DMS 273 treated with DMSO at 0.1 percent for 48 hours (cell line): ENCODE measurements at regions not wholly inside any gene's neighbourhood (a gene's known extent, or its start where the extent isn't known, plus 50 kb on each side); places are given as distances from the start of the nearest gene placed in this dataset.
A peak's percentile ranks its signal among the peaks of the same experiment; 100 is the strongest.
"Not testable (repeated sequence)": the region's sequence is repeated elsewhere in the genome, so short reads cannot be mapped to it uniquely, and the experiment has no call there.

ENCODE experiments used
- DNase-seq: peaks from one replicate; lab custom pipeline; 2025; lab: John Stamatoyannopoulos, UW

GRCh38 chr2:7847321-7847720 is 834.5 kb upstream of the ID2 start:
- DNase-seq: no peak

DNA sequence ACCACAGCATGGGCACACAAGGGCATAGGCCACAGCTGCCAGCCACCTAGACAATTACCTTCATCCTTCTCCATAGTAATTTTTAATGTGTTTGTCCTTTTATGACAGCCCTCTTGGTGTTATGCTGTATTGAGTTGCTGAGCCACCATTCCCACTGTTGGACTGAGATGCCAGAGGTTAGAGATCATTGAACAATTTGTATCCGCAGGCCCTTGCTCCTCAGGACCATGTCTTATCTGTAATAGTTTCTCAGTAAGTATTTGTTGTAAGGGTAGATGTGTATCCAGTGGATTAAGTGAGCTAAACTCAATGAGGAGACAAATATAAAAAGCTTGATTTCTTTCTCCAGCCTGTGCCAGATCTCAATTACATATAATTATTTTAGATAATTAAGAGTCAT is 832.8 kb upstream of the ID2 start:
- no peak for DNase-seq

DNA sequence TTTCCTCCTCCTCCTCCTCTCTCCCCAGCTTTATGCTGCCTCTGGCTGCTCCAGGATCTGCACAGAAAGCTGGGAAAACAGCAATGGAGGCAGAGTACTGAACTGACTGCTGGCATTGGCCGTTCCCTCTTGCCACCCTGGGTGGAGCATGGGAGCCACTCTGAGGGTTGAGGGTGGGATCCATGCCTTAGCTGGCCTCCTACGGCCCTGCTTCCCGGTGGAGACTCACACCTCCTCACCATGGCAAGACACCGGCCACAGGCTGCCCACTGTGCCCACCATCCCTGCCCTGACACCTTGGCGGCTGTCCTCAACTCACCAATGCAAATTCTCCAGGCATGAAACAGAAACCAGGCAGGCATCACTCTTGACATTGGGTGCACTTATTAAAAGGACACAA is 832.3 kb upstream of the ID2 start:
- DNase-seq: no peak

- DNase-seq: no peak
Measured at GRCh38 chr2:7852546-7852945, 829.3 kb upstream of the ID2 start.

DNA sequence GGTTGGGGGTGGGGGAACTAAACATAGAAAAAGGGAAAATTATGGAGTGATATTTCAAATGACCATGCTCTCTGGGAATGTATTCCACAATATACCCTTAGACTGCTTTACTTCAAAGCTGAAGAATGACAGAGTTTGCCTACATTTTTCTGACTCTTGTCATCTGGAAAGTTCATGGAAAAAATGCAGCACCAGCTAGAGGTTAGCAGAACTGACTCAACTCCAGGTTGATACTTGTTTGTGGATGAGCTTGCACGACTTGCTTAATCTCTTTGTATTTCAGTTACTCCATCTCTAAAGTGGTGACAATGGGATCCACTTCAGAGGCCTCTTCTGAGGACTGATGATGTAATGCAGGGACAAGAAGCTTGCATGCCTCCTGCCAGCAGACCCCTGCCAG is 824.0 kb upstream of the ID2 start:
- DNase-seq: no peak

- no peak for DNase-seq
Measured at GRCh38 chr2:7858624-7859023, 823.2 kb upstream of the ID2 start.

DNA sequence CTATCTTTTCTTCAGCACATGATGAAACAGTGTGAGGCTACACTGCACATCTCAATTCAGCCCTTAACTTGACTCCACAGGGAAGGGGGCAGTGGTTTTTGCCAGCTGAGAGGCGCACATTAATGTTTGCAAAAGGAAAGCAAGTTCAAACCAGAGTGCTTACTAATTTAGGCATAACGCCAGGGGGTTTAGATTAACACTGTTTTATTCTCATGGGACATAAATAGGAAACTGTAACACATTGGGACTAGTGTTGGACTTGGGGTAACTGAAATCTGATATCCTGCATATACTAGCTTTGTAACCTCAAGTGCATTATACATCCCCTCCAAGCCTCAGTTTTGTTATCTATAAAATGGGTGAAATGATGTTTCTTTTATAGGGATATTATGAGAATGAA is 821.2 kb upstream of the ID2 start:
- DNase-seq: peak; percentile 8

DNA sequence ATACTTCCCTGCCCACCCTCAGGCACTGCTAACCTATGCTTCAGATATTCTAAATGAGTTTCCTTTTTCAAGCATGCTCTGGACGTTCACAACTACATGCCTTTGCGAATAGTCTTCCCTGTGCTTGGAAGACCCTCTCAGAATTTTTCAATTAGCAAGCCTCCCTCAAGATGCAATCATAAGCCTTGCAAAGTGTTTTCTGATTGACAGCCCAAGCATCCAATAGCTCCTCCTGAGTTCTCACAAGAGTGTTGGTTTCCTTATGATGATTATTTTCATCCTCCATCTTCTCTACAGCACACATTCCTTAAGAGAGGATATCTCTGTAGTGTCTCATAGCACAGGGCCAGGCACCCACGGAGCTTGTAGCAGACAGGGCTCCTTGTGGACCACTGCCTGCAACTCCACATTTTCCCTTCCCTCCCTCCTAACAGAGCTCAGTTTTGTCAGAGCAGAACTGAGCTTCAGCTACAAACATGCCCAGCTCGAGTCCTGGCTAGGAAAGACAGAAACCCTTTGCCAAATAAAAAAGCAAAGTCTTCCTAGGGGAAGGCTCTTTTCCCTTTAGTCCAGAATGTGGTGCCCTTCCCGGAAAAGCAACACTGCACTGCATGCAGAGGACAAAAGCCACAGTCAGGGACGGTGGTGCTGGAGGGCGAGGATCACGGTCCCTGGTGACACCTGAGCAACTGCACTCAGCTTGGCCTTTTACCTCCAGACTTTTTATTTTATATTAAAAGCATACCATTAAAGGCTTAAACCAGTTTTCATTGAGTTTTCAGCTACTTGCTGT is 819.8 kb upstream of the ID2 start:
- no peak for DNase-seq

DNA sequence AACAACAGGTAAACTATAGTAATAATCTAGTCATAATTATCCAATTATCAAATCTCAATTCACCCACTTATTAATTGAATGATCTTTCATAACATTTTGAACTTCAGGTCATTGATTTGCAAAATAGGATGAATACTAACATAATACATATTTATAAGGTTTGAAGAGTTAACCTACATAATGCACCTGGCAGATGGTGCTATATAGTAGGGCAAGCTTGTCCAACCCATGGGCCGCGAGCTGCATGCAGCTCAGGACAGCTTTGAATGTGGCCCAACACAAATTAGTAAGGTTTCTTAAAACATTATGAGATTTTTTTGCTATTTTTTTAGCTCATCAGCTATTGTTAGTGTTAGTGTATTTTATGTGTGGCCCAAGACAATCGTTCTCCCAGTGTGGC is 815.8 kb upstream of the ID2 start:
- DNase-seq: no peak

GRCh38 chr2:7866825-7867224 is 815.0 kb upstream of the ID2 start:
- DNase-seq: no peak

GRCh38 chr2:7867867-7868266 is 814.0 kb upstream of the ID2 start:
- DNase-seq: no peak

- DNase-seq: no peak
Measured at GRCh38 chr2:7868836-7869235, 813.0 kb upstream of the ID2 start.

GRCh38 chr2:7876445-7876844 is 805.4 kb upstream of the ID2 start:
- DNase-seq: not testable (repeated sequence)

DNA sequence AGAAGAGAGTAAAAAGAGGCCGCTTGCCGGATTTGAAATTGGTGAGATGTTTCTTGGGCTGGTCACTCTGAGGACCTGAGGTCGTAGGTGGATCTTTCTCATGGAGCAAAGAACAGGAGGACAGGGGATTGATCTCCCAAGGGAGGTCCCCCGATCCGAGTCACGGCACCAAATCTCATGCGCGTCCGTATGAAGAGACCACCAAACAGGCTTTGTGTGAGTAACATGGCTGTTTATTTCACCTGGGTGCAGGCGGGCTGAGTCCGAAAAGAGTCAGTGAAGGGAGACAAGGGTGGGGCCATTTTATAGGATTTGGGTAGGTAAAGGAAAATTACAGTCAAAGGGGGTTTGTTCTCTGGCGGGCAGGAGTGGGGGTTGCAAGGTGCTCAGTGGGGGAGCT is 803.6 kb upstream of the ID2 start:
- not testable (repeated sequence) for DNase-seq

DNA sequence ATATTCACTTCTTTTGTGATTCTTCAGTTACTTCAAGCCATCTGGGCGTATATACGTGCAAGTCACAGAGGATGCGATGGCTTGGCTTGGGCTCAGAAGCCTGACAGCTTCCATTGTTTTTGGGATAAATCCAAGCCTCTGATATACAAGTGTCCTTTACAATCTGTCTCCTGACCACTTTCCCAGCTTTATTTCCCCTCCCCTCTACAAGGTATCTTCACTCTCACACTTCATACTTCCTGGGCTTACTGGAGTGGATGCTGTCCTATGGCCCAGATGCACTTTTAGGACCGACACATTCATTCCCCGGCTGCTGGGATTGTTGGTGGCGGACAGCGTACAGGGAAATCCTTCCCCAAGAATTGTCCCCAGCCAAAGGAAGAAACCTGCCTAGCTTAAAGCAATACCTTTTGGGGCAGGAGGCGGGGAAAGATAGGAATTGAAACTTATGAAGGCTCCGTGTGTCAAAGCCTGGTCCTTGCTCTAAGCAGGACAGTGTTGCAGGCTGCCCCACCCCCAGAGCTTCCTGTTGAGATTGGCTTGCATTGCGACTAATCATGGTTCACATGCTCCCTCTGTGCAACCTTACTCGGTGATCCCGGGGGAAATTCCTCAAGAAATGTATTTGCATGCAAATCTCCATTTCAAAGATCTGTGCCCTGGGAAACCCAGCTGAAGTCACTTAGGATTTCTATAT is 802.9 kb upstream of the ID2 start:
- no peak for DNase-seq

GRCh38 chr2:7879483-7879835 is 802.4 kb upstream of the ID2 start:
- DNase-seq: no peak

GRCh38 chr2:7880126-7880525 is 801.7 kb upstream of the ID2 start:
- DNase-seq: no peak

- no peak for DNase-seq
Measured at GRCh38 chr2:7880566-7880965, 801.3 kb upstream of the ID2 start.

DNA sequence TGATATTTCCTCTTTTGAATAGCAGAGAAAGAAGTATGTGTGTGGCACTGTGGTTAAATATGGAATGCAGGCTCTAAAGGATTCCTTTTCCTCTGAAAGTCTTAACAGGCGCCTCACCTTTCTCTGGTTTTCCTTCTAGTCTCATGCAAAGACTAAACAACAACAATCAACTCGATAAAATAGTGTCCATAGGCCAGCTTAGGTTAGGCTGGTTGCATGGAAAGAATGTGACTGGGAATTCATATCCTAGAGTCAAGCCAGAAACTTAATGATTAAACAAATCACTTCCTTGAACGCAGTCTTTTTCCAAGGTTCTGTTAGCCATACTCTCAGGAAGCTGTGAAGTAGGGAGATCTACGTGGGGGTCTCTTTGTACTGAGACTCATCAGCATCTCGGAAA is 800.8 kb upstream of the ID2 start:
- DNase-seq: no peak

DNA sequence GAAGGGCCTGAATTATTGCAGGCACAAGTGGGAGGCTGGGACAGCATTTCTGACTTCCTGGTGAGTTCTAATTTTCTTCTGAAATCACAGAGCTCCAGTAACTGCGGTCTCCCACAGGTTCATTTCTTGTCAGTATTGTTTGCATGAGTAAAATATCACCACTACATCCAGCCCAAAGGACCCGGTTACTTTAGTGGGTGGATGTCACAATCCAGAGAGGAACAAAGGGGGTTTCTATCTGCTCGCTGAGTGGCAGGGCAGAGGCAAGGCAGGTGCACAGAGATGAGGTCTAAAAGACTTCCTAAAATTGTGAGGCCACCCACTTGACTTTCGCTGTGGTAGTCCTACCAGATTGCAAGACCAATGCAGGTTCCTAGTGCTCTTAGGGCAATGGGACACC is 800.4 kb upstream of the ID2 start:
- DNase-seq: no peak

DNA sequence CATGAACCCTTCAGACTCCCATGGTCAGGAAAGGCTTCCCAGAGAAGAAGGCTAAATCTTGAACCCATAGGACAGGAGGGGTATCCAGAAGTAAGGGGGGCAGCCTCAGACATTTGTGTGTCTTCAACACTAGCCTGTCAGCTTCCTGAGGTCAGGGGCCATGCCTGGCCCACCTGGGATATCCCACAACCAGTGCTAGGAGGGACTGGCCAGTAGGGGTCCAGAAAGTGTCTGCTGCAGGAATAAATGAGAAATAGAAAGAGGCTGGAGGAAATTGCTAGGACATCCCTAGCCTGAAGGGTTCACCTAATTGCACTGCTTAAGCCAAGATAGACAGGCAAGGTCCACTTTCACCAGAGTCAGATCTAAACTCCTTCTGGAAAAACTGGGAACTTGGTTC is 799.6 kb upstream of the ID2 start:
- DNase-seq: no peak

- no peak for DNase-seq
Measured at GRCh38 chr2:7884338-7884737, 797.5 kb upstream of the ID2 start.

GRCh38 chr2:7886666-7887065 is 795.2 kb upstream of the ID2 start:
- DNase-seq: no peak

DNA sequence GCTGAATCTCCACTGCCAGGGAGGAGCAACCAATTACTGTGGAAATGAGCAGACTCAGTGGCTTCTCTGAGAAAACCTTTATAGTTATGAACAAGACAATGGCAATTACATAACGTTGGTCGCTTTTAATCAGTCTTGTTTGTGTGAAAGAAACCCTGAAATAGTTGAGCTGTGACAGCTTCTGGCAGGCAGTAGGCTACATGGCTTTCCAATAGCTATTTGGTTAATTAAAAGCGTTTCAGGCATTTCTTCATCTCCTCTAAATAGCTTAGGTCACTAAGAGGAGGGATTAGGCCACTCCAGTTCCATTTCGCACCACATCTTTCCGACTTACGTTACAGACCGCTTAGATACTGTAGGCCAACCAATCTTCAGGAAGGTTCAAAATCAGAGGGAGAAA is 794.4 kb upstream of the ID2 start:
- DNase-seq: no peak
